GM18873 (cell line): ENCODE measurements at regions not wholly inside any gene's neighbourhood (a gene's known extent, or its start where the extent isn't known, plus 50 kb on each side); places are given as distances from the start of the nearest gene placed in this dataset.
"Not testable (repeated sequence)": the region's sequence is repeated elsewhere in the genome, so short reads cannot be mapped to it uniquely, and the experiment has no call there.

ENCODE experiments used
- ATAC-seq: cut with Tn5 transposase; IDR thresholded peaks from one replicate; pipeline ENCODE4 v1.9.1; 2021; ENCODE audit warnings: mild to moderate bottlenecking, moderate library complexity, moderate number of reproducible peaks; ENCODE audit not compliant: unreplicated experiment, low FRiP score

DNA sequence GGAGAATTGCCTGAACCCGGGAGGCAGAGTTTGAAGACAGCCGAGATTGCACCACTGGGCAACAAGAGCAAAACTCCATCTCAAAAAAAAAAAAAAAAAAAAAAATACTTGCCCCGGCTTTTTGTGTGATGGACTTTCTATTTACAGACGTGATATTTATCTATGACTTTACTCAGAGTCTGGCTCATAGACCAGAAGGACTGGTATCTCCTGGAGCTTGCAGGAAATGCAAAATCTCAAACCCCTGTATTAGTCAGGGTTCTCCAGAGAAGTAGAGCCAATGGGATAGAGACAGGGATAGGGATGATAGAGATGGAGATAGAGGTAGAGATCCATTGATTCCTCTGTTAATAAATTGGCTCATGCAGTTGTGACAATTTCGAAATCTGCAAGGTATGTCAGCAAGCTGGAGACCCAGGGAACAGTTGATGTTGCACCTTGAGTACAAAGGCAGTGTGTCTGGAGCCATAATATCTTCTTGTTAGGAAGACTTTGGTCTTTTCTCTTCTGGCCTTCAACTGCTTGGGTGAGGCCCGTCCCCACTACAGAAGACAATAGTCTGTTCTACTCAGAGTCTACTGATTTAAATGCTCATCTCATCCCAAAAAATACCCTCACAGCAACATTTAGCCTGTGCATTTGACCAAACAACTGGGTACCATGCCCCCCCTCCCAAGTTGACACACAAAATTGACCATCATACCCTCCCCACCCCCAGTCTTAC lies 195.4 kb upstream of the MSX2 start:
- no peak for ATAC-seq

GRCh38 chr5:174529925-174530681 lies 194.3 kb upstream of the MSX2 start:
- ATAC-seq, result no peak

GRCh38 chr5:174531782-174532191 lies 192.6 kb upstream of the MSX2 start:
- no peak for ATAC-seq

- no peak for ATAC-seq
These were observed 191.6 kb upstream of the MSX2 start for GRCh38 chr5:174532455-174533453.

DNA sequence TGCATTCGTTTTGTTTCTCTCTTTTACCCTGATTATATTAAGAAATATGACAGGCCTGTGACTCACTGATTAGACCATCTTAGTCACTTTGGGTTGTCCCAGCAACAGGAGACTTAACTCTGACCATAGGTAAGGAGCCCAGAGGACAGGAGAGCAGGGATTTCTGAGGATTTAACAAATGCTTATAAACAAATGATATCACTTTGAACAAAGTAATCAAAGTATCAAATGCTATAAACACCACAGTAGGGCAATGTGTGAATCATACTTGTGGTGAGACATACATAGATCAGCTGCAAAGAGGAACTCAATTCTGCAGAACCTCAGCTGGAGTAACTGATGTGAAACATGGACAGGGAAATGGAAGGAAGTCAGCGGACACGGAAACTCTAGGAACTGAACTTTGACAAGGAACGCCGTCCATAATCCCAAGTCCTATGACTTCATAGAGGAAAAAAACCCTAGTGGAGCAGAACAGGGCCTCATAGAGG lies 190.6 kb upstream of the MSX2 start:
- no peak for ATAC-seq

GRCh38 chr5:174535669-174536068 lies 188.7 kb upstream of the MSX2 start:
- no peak for ATAC-seq

DNA sequence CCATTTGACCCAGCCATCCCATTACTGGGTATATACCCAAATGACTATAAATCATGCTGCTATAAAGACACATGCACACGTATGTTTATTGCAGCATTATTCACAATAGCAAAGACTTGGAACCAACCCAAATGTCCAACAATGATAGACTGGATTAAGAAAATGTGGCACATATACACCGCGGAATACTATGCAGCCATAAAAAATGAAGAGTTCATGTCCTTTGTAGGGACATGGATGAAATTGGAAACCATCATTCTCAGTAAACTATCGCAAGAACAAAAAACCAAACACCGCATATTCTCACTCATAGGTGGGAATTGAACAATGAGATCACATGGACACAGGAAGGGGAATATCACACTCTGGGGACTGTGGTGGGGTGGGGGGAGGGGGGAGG lies 184.6 kb upstream of the MSX2 start:
- not testable (repeated sequence) for ATAC-seq

GRCh38 chr5:174542037-174542436 lies 182.3 kb upstream of the MSX2 start:
- no peak for ATAC-seq

- no peak for ATAC-seq
These were observed 181.9 kb upstream of the MSX2 start for GRCh38 chr5:174542471-174542870.

DNA sequence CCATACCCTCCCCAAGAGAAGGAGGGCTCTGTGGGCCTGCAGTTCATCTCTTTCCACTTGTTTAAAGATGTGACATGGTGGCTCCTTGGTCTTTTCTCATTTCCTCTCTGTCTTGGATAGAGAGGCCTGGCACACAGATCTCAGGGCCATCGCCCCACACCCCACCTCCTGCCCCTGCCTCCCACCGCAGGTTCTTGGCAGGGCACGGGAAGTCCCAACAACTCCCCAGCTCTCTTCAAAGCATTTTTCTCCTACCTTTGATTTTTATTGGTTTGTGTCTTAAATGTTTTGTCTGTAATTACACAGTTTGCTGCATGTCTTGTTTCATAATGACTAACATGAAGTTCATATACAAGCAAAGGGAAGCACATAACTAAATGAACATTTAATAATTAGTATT lies 178.5 kb upstream of the MSX2 start:
- no peak for ATAC-seq

DNA sequence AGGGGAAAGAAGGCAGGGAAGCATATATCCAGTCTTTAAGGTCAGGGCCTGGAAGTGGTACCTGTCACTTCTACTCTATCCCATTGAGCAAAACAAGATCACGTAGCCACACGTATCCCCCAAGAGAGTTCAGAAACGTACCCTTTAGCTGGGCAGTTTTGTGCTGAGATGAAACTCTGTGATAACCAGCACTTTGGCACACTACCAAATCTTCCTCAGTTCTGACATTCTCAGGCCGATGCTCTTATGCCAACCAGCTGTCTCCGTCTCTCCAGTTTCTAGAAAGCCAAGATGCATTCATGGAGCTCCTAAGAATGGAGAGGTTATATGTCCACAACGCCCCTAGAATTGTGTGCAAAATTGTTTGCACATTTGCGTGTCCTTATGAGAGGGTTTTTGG lies 176.6 kb upstream of the MSX2 start:
- no peak for ATAC-seq

- ATAC-seq, result no peak
These were observed 175.1 kb upstream of the MSX2 start for GRCh38 chr5:174549254-174549653.

DNA sequence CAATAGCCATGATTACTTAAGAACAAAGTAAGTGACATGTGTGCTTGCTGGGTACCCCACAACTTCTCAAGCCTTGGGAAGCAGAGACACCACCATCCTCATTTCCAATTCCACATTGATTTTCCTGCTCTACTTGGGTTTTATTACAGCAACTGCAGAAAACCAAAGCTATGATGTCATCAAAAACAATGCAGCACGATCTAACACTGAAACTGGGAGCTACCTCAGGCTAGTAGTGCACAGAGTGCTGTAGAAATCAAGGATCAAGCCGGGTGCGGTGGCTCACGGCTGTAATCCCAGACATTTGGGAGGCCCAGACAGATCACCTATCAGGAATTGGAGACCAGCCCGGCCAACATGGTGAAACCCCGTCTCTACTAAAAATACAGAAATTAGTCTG lies 174.4 kb upstream of the MSX2 start:
- ATAC-seq, result no peak

DNA sequence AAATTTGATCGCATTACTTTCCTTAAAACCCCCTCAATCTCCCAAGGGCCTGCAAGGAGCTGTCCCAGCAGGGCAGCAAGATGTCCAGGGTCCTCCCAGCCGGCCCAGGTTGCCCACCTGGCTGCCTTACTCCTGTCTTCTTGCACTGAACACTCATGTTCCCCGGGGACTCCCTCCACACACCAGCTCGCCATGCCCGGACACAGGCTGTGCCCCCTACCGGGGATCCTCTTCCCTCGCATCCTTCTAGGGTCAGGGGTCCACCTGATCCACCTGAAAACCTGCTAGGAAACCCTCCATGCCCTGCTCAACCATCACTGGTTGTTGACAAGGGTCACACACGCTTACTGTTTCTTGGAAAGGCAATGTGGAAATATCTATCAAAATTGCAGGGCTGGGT lies 172.0 kb upstream of the MSX2 start:
- no peak for ATAC-seq

- no peak for ATAC-seq
These were observed 170.8 kb upstream of the MSX2 start for GRCh38 chr5:174553556-174553955.

- ATAC-seq, result no peak
These were observed 168.7 kb upstream of the MSX2 start for GRCh38 chr5:174555726-174556125.

GRCh38 chr5:174556756-174557155 lies 167.6 kb upstream of the MSX2 start:
- ATAC-seq, result no peak

GRCh38 chr5:174558190-174558589 lies 166.2 kb upstream of the MSX2 start:
- no peak for ATAC-seq

DNA sequence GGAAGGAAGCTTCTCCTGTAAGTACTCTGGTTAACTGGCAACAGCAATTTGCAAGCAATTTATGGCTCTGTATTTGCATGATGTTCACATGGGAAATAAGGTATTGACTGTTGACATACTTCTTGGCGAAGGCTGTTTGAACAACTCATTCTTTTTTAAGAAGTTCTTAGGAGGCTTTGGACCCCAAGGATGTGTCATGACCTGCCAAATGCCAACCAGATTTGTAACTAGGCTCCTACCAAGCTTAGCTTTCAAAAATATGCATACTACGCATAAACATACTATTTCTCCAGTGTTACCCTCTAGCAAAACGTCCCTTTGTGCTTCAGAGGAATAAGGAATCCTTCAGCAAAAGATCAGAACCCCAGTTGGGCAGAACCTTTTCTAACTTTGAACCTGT lies 165.2 kb upstream of the MSX2 start:
- ATAC-seq, result no peak

GRCh38 chr5:174559566-174560090 lies 164.8 kb upstream of the MSX2 start:
- ATAC-seq, result no peak
